HepG2 (cell line): ENCODE measurements at regions not wholly inside any gene's neighbourhood (a gene's known extent, or its start where the extent isn't known, plus 50 kb on each side); places are given as distances from the start of the nearest gene placed in this dataset.

Experiments used
- ARNT ChIP-seq: fragments of 450-650 bp; IDR thresholded peaks from 2 replicates; pipeline ENCODE4 v1.6.1; 2017
- ELF1 ChIP-seq: sonication (generic); formaldehyde crosslinking; IDR thresholded peaks from 2 replicates; pipeline ENCODE4 v1.4.0; 2020; ENCODE audit warnings: missing genetic modification reagents
- IRX3 ChIP-seq: sonication (generic); formaldehyde crosslinking; IDR thresholded peaks from 2 replicates; pipeline ENCODE4 v1.8.1; 2023; ENCODE audit warnings: mild to moderate bottlenecking, low read depth, missing genetic modification reagents, borderline replicate concordance
- POLR2AphosphoS5 ChIP-seq: IDR thresholded peaks from 2 replicates; pipeline ENCODE4 v1.6.1; 2012; ENCODE audit warnings: low read depth, low read length
- RARG ChIP-seq: sonication (generic); formaldehyde crosslinking; IDR thresholded peaks from 2 replicates; pipeline ENCODE4 v1.4.0; 2020; ENCODE audit warnings: low read depth, mild to moderate bottlenecking, missing genetic modification reagents
- RFX5 ChIP-seq: IDR thresholded peaks from 2 replicates; pipeline ENCODE4 v1.6.1; 2011; ENCODE audit warnings: low read depth, low read length, improper control_type of control experiment
- TCF7L2 ChIP-seq: IDR thresholded peaks from 2 replicates; pipeline ENCODE4 v1.6.1; 2011; ENCODE audit warnings: mild to moderate bottlenecking, low read depth, low read length, moderate library complexity
- ZBTB20 ChIP-seq: sonication (generic); formaldehyde crosslinking; IDR thresholded peaks from 2 replicates; pipeline ENCODE4 v1.8.1; 2023; ENCODE audit warnings: missing genetic modification reagents, low read depth, mild to moderate bottlenecking, borderline replicate concordance
- ZC3H4 ChIP-seq: sonication (generic); formaldehyde crosslinking; IDR thresholded peaks from 2 replicates; pipeline ENCODE4 v1.4.0; 2020; ENCODE audit warnings: missing genetic modification reagents, borderline replicate concordance
- ZMYM4 ChIP-seq: sonication (generic); formaldehyde crosslinking; IDR thresholded peaks from 2 replicates; pipeline ENCODE4 v1.8.1; 2023; ENCODE audit warnings: mild to moderate bottlenecking, missing genetic modification reagents
- ZNF143 ChIP-seq: sonication (generic); formaldehyde crosslinking; IDR thresholded peaks from 2 replicates; pipeline ENCODE4 v1.4.0; 2020; ENCODE audit warnings: missing genetic modification reagents
- ZNF275 ChIP-seq: sonication (generic); formaldehyde crosslinking; IDR thresholded peaks from 2 replicates; pipeline ENCODE4 v1.8.0; 2022; ENCODE audit warnings: missing genetic modification reagents, mild to moderate bottlenecking, inconsistent platforms, borderline replicate concordance
- ZNF605 ChIP-seq: sonication (generic); formaldehyde crosslinking; IDR thresholded peaks from 2 replicates; pipeline ENCODE4 v1.8.0; 2022; ENCODE audit warnings: mild to moderate bottlenecking, missing genetic modification reagents
- ZNF639 ChIP-seq: conservative IDR thresholded peaks from 2 replicates; pipeline ENCODE4 v1.6.1; 2018; ENCODE audit warnings: missing genetic modification reagents
- ZNF747 ChIP-seq: sonication (generic); formaldehyde crosslinking; IDR thresholded peaks from 2 replicates; pipeline ENCODE4 v1.8.1; 2023; ENCODE audit warnings: missing genetic modification reagents, mild to moderate bottlenecking, borderline replicate concordance
- TF ChIP-seq, protein P1 (sequence below): sonication (generic); formaldehyde crosslinking; IDR thresholded peaks from 2 replicates; pipeline ENCODE4 v1.9.0; 2021; ENCODE audit warnings: missing genetic modification reagents, borderline replicate concordance
- TF ChIP-seq, protein P2 (sequence below): IDR thresholded peaks from 2 replicates; pipeline ENCODE4 v1.6.1; 2012; ENCODE audit warnings: low read length, improper control_type of control experiment
- TF ChIP-seq, protein P3 (sequence below): sonication (generic); formaldehyde crosslinking; conservative IDR thresholded peaks from 2 replicates; pipeline ENCODE4 v1.8.0; 2022; ENCODE audit warnings: mild to moderate bottlenecking, moderate library complexity, missing genetic modification reagents
- TF ChIP-seq, protein P4 (sequence below): sonication (generic); formaldehyde crosslinking; IDR thresholded peaks from 2 replicates; pipeline ENCODE4 v1.5.1; 2020; ENCODE audit warnings: missing genetic modification reagents, mild to moderate bottlenecking, borderline replicate concordance

- no peak for TF ChIP-seq ZNF747 (CRISPR knock-in tag)
- TF ChIP-seq ZNF639 (CRISPR knock-in tag), result no peak
- no peak for TF ChIP-seq ARNT
- no peak for TF ChIP-seq ZNF605 (CRISPR knock-in tag)
- no peak for TF ChIP-seq ZBTB20 (CRISPR knock-in tag)
- TF ChIP-seq, protein P1, sequence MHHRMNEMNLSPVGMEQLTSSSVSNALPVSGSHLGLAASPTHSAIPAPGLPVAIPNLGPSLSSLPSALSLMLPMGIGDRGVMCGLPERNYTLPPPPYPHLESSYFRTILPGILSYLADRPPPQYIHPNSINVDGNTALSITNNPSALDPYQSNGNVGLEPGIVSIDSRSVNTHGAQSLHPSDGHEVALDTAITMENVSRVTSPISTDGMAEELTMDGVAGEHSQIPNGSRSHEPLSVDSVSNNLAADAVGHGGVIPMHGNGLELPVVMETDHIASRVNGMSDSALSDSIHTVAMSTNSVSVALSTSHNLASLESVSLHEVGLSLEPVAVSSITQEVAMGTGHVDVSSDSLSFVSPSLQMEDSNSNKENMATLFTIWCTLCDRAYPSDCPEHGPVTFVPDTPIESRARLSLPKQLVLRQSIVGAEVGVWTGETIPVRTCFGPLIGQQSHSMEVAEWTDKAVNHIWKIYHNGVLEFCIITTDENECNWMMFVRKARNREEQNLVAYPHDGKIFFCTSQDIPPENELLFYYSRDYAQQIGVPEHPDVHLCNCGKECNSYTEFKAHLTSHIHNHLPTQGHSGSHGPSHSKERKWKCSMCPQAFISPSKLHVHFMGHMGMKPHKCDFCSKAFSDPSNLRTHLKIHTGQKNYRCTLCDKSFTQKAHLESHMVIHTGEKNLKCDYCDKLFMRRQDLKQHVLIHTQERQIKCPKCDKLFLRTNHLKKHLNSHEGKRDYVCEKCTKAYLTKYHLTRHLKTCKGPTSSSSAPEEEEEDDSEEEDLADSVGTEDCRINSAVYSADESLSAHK (CRISPR knock-in tag), result no peak
- TF ChIP-seq RARG, result no peak
- TF ChIP-seq IRX3, result no peak
- TF ChIP-seq TCF7L2, result no peak
- no peak for TF ChIP-seq ZMYM4
- TF ChIP-seq, protein P2, sequence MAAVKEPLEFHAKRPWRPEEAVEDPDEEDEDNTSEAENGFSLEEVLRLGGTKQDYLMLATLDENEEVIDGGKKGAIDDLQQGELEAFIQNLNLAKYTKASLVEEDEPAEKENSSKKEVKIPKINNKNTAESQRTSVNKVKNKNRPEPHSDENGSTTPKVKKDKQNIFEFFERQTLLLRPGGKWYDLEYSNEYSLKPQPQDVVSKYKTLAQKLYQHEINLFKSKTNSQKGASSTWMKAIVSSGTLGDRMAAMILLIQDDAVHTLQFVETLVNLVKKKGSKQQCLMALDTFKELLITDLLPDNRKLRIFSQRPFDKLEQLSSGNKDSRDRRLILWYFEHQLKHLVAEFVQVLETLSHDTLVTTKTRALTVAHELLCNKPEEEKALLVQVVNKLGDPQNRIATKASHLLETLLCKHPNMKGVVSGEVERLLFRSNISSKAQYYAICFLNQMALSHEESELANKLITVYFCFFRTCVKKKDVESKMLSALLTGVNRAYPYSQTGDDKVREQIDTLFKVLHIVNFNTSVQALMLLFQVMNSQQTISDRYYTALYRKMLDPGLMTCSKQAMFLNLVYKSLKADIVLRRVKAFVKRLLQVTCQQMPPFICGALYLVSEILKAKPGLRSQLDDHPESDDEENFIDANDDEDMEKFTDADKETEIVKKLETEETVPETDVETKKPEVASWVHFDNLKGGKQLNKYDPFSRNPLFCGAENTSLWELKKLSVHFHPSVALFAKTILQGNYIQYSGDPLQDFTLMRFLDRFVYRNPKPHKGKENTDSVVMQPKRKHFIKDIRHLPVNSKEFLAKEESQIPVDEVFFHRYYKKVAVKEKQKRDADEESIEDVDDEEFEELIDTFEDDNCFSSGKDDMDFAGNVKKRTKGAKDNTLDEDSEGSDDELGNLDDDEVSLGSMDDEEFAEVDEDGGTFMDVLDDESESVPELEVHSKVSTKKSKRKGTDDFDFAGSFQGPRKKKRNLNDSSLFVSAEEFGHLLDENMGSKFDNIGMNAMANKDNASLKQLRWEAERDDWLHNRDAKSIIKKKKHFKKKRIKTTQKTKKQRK, result no peak
- TF ChIP-seq ELF1, result 0 out of 2 replicates have a peak, but pooled peaks have one; percentile 24
- TF ChIP-seq RFX5, result peak; percentile 45; the same call in 1 of the 2 replicates
- no peak for TF ChIP-seq POLR2AphosphoS5
- peak; percentile 72 for TF ChIP-seq ZNF143 (CRISPR knock-in tag)
- TF ChIP-seq, protein P3, sequence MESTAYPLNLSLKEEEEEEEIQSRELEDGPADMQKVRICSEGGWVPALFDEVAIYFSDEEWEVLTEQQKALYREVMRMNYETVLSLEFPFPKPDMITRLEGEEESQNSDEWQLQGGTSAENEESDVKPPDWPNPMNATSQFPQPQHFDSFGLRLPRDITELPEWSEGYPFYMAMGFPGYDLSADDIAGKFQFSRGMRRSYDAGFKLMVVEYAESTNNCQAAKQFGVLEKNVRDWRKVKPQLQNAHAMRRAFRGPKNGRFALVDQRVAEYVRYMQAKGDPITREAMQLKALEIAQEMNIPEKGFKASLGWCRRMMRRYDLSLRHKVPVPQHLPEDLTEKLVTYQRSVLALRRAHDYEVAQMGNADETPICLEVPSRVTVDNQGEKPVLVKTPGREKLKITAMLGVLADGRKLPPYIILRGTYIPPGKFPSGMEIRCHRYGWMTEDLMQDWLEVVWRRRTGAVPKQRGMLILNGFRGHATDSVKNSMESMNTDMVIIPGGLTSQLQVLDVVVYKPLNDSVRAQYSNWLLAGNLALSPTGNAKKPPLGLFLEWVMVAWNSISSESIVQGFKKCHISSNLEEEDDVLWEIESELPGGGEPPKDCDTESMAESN (CRISPR knock-in tag), result no peak
- TF ChIP-seq ZNF275 (CRISPR knock-in tag), result no peak
- TF ChIP-seq, protein P4, sequence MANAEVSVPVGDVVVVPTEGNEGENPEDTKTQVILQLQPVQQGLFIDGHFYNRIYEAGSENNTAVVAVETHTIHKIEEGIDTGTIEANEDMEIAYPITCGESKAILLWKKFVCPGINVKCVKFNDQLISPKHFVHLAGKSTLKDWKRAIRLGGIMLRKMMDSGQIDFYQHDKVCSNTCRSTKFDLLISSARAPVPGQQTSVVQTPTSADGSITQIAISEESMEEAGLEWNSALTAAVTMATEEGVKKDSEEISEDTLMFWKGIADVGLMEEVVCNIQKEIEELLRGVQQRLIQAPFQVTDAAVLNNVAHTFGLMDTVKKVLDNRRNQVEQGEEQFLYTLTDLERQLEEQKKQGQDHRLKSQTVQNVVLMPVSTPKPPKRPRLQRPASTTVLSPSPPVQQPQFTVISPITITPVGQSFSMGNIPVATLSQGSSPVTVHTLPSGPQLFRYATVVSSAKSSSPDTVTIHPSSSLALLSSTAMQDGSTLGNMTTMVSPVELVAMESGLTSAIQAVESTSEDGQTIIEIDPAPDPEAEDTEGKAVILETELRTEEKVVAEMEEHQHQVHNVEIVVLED (CRISPR knock-in tag), result no peak
- no peak for TF ChIP-seq ZC3H4 (CRISPR knock-in tag)
These were observed 166.7 kb downstream of the ZNF621 start (continued) for GRCh38 chr3:40691452-40691861.
